Activated CD4-positive, alpha-beta T cell treated with anti-CD3 and anti-CD28 coated beads for 24 hours (primary cell): ENCODE measurements at regions not wholly inside any gene's neighbourhood (a gene's known extent, or its start where the extent isn't known, plus 50 kb on each side); places are given as distances from the start of the nearest gene placed in this dataset.
"Not testable (repeated sequence)": the region's sequence is repeated elsewhere in the genome, so short reads cannot be mapped to it uniquely, and the experiment has no call there.

Source experiments
- DNase-seq, 2 donors: peaks; one replicate each; pipeline ENCODE4 v3.0.0-alpha.2; 2020; ENCODE audit warnings: low read depth in 2 of 2

- not testable (repeated sequence) for DNase-seq
These were observed 65.4 kb upstream of the ZNF195 start for GRCh38 chr11:3444420-3444744.

- DNase-seq = not testable (repeated sequence)
These were observed 64.9 kb upstream of the ZNF195 start for GRCh38 chr11:3443700-3444419.

- not testable (repeated sequence) for DNase-seq
These were observed 58.5 kb upstream of the ZNF195 start for GRCh38 chr11:3437441-3437840.

- DNase-seq = no peak
These were observed 56.0 kb upstream of the ZNF195 start for GRCh38 chr11:3434976-3435375.

GRCh38 chr11:3429191-3429590 lies 50.2 kb upstream of the ZNF195 start:
- DNase-seq = not testable (repeated sequence)
